ENCODE measurements at regions not wholly inside any gene's neighbourhood (a gene's known extent, or its start where the extent isn't known, plus 50 kb on each side); places are given as distances from the start of the nearest gene placed in this dataset.

GRCh38 chr3:43855674-43856299, 165.0 kb downstream of the ABHD5 start:
- no peak overlapping the region for H3K27ac Mint-ChIP-seq
- peaks cover 59% of the 10 kb centered on the region for H3K27me3 Mint-ChIP-seq
- H3K36me3 Mint-ChIP-seq (ENCODE audit: low read depth), result no peaks in the 10 kb centered on the region
- H3K4me1 Mint-ChIP-seq (ENCODE audit: low read depth), result no peaks in the 10 kb centered on the region
- no peaks in the 10 kb centered on the region for H3K9me3 Mint-ChIP-seq
- no peak overlapping the region for H3K4me3 Mint-ChIP-seq

GRCh38 chr3:43856351-43856750, 165.6 kb downstream of the ABHD5 start:
- H3K4me3 Mint-ChIP-seq, result no peak overlapping the region
- peaks cover 62% of the 10 kb centered on the region for H3K27me3 Mint-ChIP-seq
- no peaks in the 10 kb centered on the region for H3K36me3 Mint-ChIP-seq (ENCODE audit: low read depth)
- no peaks in the 10 kb centered on the region for H3K4me1 Mint-ChIP-seq (ENCODE audit: low read depth)
- no peak overlapping the region for H3K27ac Mint-ChIP-seq
- H3K9me3 Mint-ChIP-seq, result no peaks in the 10 kb centered on the region

GRCh38 chr3:43856761-43857160, 166.0 kb downstream of the ABHD5 start:
- H3K27me3 Mint-ChIP-seq, result peaks cover 58% of the 10 kb centered on the region
- H3K4me1 Mint-ChIP-seq (ENCODE audit: low read depth), result no peaks in the 10 kb centered on the region
- H3K27ac Mint-ChIP-seq, result no peak overlapping the region

GRCh38 chr3:43857361-43858293, 166.9 kb downstream of the ABHD5 start:
- no peaks in the 10 kb centered on the region for H3K9me3 Mint-ChIP-seq

More at GRCh38 chr3:43856761-43857160, 166.0 kb downstream of the ABHD5 start:
- Mint-ChIP-seq H3K9me3 (no peaks in the 10 kb centered on the region), H3K4me3 (no peak overlapping the region), H3K36me3 (ENCODE audit: low read depth) (no peaks in the 10 kb centered on the region)

GRCh38 chr3:43858294-43858701, 167.6 kb downstream of the ABHD5 start:
- H3K4me1 Mint-ChIP-seq (ENCODE audit: low read depth), result no peaks in the 10 kb centered on the region
- H3K36me3 Mint-ChIP-seq (ENCODE audit: low read depth), result no peaks in the 10 kb centered on the region
- H3K27ac Mint-ChIP-seq, result no peak overlapping the region
- no peak overlapping the region for H3K4me3 Mint-ChIP-seq
- no peaks in the 10 kb centered on the region for H3K9me3 Mint-ChIP-seq
- H3K27me3 Mint-ChIP-seq, result peaks cover 56% of the 10 kb centered on the region

More at GRCh38 chr3:43857361-43858293, 166.9 kb downstream of the ABHD5 start:
- Mint-ChIP-seq H3K36me3 (ENCODE audit: low read depth) (no peaks in the 10 kb centered on the region), H3K4me1 (ENCODE audit: low read depth) (no peaks in the 10 kb centered on the region), H3K27me3 (peaks cover 56% of the 10 kb centered on the region), H3K4me3 (no peak overlapping the region), H3K27ac (no peak overlapping the region)

- Mint-ChIP-seq H3K27ac (no peak overlapping the region), H3K4me1 (ENCODE audit: low read depth) (no peaks in the 10 kb centered on the region), H3K9me3 (no peaks in the 10 kb centered on the region), H3K4me3 (no peak overlapping the region), H3K36me3 (ENCODE audit: low read depth) (no peaks in the 10 kb centered on the region), H3K27me3 (peaks cover 49% of the 10 kb centered on the region)
Measured at GRCh38 chr3:43859766-43860165, 169.0 kb downstream of the ABHD5 start.

GRCh38 chr3:43861635-43862034, 170.9 kb downstream of the ABHD5 start:
- Mint-ChIP-seq H3K9me3 (no peaks in the 10 kb centered on the region), H3K4me3 (no peak overlapping the region), H3K27me3 (peaks cover 32% of the 10 kb centered on the region), H3K36me3 (ENCODE audit: low read depth) (no peaks in the 10 kb centered on the region), H3K27ac (no peak overlapping the region), H3K4me1 (ENCODE audit: low read depth) (no peaks in the 10 kb centered on the region)

GRCh38 chr3:43862470-43862869, 171.7 kb downstream of the ABHD5 start:
- Mint-ChIP-seq H3K9me3 (no peaks in the 10 kb centered on the region), H3K27ac (no peak overlapping the region)

GRCh38 chr3:43862992-43863805, 172.5 kb downstream of the ABHD5 start:
- H3K36me3 Mint-ChIP-seq (ENCODE audit: low read depth), result no peaks in the 10 kb centered on the region
- H3K9me3 Mint-ChIP-seq, result no peaks in the 10 kb centered on the region
- H3K27me3 Mint-ChIP-seq, result peaks cover 18% of the 10 kb centered on the region
- no peak overlapping the region for H3K27ac Mint-ChIP-seq
- H3K4me1 Mint-ChIP-seq (ENCODE audit: low read depth), result no peaks in the 10 kb centered on the region
- no peak overlapping the region for H3K4me3 Mint-ChIP-seq

More at GRCh38 chr3:43862470-43862869, 171.7 kb downstream of the ABHD5 start:
- H3K36me3 Mint-ChIP-seq (ENCODE audit: low read depth), result no peaks in the 10 kb centered on the region
- no peak overlapping the region for H3K4me3 Mint-ChIP-seq
- H3K4me1 Mint-ChIP-seq (ENCODE audit: low read depth), result no peaks in the 10 kb centered on the region
- peaks cover 23% of the 10 kb centered on the region for H3K27me3 Mint-ChIP-seq

GRCh38 chr3:43863966-43864933, 173.5 kb downstream of the ABHD5 start:
- Mint-ChIP-seq H3K9me3 (no peaks in the 10 kb centered on the region), H3K4me3 (no peak overlapping the region), H3K4me1 (ENCODE audit: low read depth) (no peaks in the 10 kb centered on the region), H3K27me3 (peaks cover 15% of the 10 kb centered on the region), H3K27ac (no peak overlapping the region), H3K36me3 (ENCODE audit: low read depth) (no peaks in the 10 kb centered on the region)

- H3K4me1 Mint-ChIP-seq (ENCODE audit: low read depth), result no peaks in the 10 kb centered on the region
- H3K36me3 Mint-ChIP-seq (ENCODE audit: low read depth), result no peaks in the 10 kb centered on the region
- no peak overlapping the region for H3K4me3 Mint-ChIP-seq
- peaks cover 14% of the 10 kb centered on the region for H3K27me3 Mint-ChIP-seq
- no peak overlapping the region for H3K27ac Mint-ChIP-seq
- H3K9me3 Mint-ChIP-seq, result no peaks in the 10 kb centered on the region
Measured at GRCh38 chr3:43865351-43865750, 174.6 kb downstream of the ABHD5 start.

GRCh38 chr3:43865887-43866528, 175.3 kb downstream of the ABHD5 start:
- Mint-ChIP-seq H3K9me3 (no peaks in the 10 kb centered on the region), H3K27ac (no peak overlapping the region), H3K4me1 (ENCODE audit: low read depth) (no peaks in the 10 kb centered on the region), H3K36me3 (ENCODE audit: low read depth) (no peaks in the 10 kb centered on the region), H3K4me3 (no peak overlapping the region), H3K27me3 (peaks cover 9% of the 10 kb centered on the region)

GRCh38 chr3:43866529-43867353, 176.0 kb downstream of the ABHD5 start:
- no peaks in the 10 kb centered on the region for H3K36me3 Mint-ChIP-seq (ENCODE audit: low read depth)
- no peaks in the 10 kb centered on the region for H3K4me1 Mint-ChIP-seq (ENCODE audit: low read depth)
- H3K27me3 Mint-ChIP-seq, result peaks cover 7% of the 10 kb centered on the region
- H3K9me3 Mint-ChIP-seq, result no peaks in the 10 kb centered on the region
- no peak overlapping the region for H3K27ac Mint-ChIP-seq
- no peak overlapping the region for H3K4me3 Mint-ChIP-seq
